ENCODE measurements at regions not wholly inside any gene's neighbourhood (a gene's known extent, or its start where the extent isn't known, plus 50 kb on each side); places are given as distances from the start of the nearest gene placed in this dataset.

GRCh38 chr10:83248106-83248631 lies 891.1 kb upstream of the GHITM start:
- no peak overlapping the region for H3K27ac ChIP-seq (ENCODE audit: low read depth in 1 of 2, low read length in 2 of 2)
- Mint-ChIP-seq H3K9me3 (peaks cover 4 to 7% (median 4%) of the 10 kb centered on the region in 7 donors), H3K4me3 (no peak overlapping the region), H3K27me3 (ENCODE audit: low read depth in 3 of 3) (peaks cover 0 to 2% (median 0%) of the 10 kb centered on the region in 3 donors), H3K4me1 (no peaks in the 10 kb centered on the region), H3K36me3 (no peaks in the 10 kb centered on the region), H3K27ac (no peak overlapping the region)
- no peak overlapping the region for H3K4me2 ChIP-seq (replicated peaks; ENCODE audit: extremely low read depth, low read length, poor library complexity, severe bottlenecking)
- TF ChIP-seq CTCF (IDR thresholded peaks at IDR 0.05): no peak
- no peak overlapping the region for H2AFZ ChIP-seq (ENCODE audit: insufficient read depth, low read depth, low read length, poor library complexity, severe bottlenecking)
- no peaks in the 10 kb centered on the region for H3K27me3 ChIP-seq (ENCODE audit: control insufficient read depth in 2 of 2, insufficient read depth in 2 of 2, low read length in 2 of 2)
- intact Hi-C loops (cut with micrococcal nuclease): no loop called here
- H3K9me3 ChIP-seq (replicated peaks in 1 of 2; ENCODE audit: control insufficient read depth in 1 of 2, insufficient read depth in 1 of 2, low read length in 2 of 2): peaks cover 7 to 8% of the 10 kb centered on the region in 2 donors
- no peaks in the 10 kb centered on the region for H3K79me2 ChIP-seq (ENCODE audit: insufficient read depth, low read length)
- H3K4me3 ChIP-seq (replicated peaks in 1 of 3; ENCODE audit: low read depth in 2 of 3, low read length in 3 of 3): no peak overlapping the region
- DNase-seq: no peak
- H3K36me3 ChIP-seq (replicated peaks in 1 of 2; ENCODE audit: control insufficient read depth in 1 of 2, insufficient read depth in 2 of 2, low read length in 2 of 2): no peaks in the 10 kb centered on the region
- WGBS (ENCODE audit: insufficient coverage): no CpG with 5 or more reads among the region's 4 CpGs
- H4K20me1 ChIP-seq (ENCODE audit: insufficient read depth, low read length): no peaks in the 10 kb centered on the region
- no peaks in the 10 kb centered on the region for H3K4me1 ChIP-seq (ENCODE audit: control insufficient read depth in 1 of 2, insufficient read depth in 2 of 2, low read length in 2 of 2)
- H3K9ac ChIP-seq (ENCODE audit: insufficient read depth, low read length, poor library complexity, severe bottlenecking): no peak overlapping the region

- H3K9me3 Mint-ChIP-seq: peaks cover 5 to 15% (median 8%) of the 10 kb centered on the region in 7 donors
- H4K20me1 ChIP-seq (ENCODE audit: insufficient read depth, low read length): no peaks in the 10 kb centered on the region
- H2AFZ ChIP-seq (ENCODE audit: insufficient read depth, low read depth, low read length, poor library complexity, severe bottlenecking): no peak overlapping the region
- H3K4me2 ChIP-seq (replicated peaks; ENCODE audit: extremely low read depth, low read length, poor library complexity, severe bottlenecking): no peak overlapping the region
- H3K36me3 Mint-ChIP-seq: no peaks in the 10 kb centered on the region
- no peaks in the 10 kb centered on the region for H3K4me1 Mint-ChIP-seq
- intact Hi-C loops (cut with micrococcal nuclease): no loop called here
- no peak for DNase-seq
- no peaks in the 10 kb centered on the region for H3K79me2 ChIP-seq (ENCODE audit: insufficient read depth, low read length)
- no peaks in the 10 kb centered on the region for H3K27me3 ChIP-seq (ENCODE audit: control insufficient read depth in 2 of 2, insufficient read depth in 2 of 2, low read length in 2 of 2)
- no peak overlapping the region for H3K27ac ChIP-seq (ENCODE audit: low read depth in 1 of 2, low read length in 2 of 2)
- H3K27me3 Mint-ChIP-seq (ENCODE audit: low read depth in 3 of 3): peaks cover 0 to 2% (median 0%) of the 10 kb centered on the region in 3 donors
- no peaks in the 10 kb centered on the region for H3K36me3 ChIP-seq (replicated peaks in 1 of 2; ENCODE audit: control insufficient read depth in 1 of 2, insufficient read depth in 2 of 2, low read length in 2 of 2)
- no peak overlapping the region for H3K27ac Mint-ChIP-seq
- H3K4me3 Mint-ChIP-seq: no peak overlapping the region
- TF ChIP-seq CTCF (IDR thresholded peaks at IDR 0.05): no peak
- peaks cover 10 to 11% of the 10 kb centered on the region in 2 donors for H3K9me3 ChIP-seq (replicated peaks in 1 of 2; ENCODE audit: control insufficient read depth in 1 of 2, insufficient read depth in 1 of 2, low read length in 2 of 2)
- H3K4me3 ChIP-seq (replicated peaks in 1 of 3; ENCODE audit: low read depth in 2 of 3, low read length in 3 of 3): no peak overlapping the region
- whole genome bisulfite sequencing (ENCODE audit: insufficient coverage): no CpG with 5 or more reads among the region's 1 CpG
- no peak overlapping the region for H3K9ac ChIP-seq (ENCODE audit: insufficient read depth, low read length, poor library complexity, severe bottlenecking)
- no peaks in the 10 kb centered on the region for H3K4me1 ChIP-seq (ENCODE audit: control insufficient read depth in 1 of 2, insufficient read depth in 2 of 2, low read length in 2 of 2)
Measured at GRCh38 chr10:83250396-83250795, 888.9 kb upstream of the GHITM start.

Measured in CD14-positive monocyte (primary cell).